Liver (tissue), 8 donors: ENCODE measurements at regions not wholly inside any gene's neighbourhood (a gene's known extent, or its start where the extent isn't known, plus 50 kb on each side); places are given as distances from the start of the nearest gene placed in this dataset.
"Not testable (repeated sequence)": the region's sequence is repeated elsewhere in the genome, so short reads cannot be mapped to it uniquely, and the experiment has no call there.

Experiments used
- DNase-seq: peaks from one replicate; pipeline ENCODE4 v3.0.0-alpha.2; 2017; ENCODE audit warnings: low spot score
- H3K27ac ChIP-seq, 2 donors: one replicate each; pipeline ENCODE4 v1.7.0; 2013; ENCODE audit warnings: inconsistent platforms in 2 of 2, low read length in 2 of 2, control low read depth in 1 of 2, low read depth in 1 of 2, mild to moderate bottlenecking in 1 of 2
- H3K27me3 ChIP-seq, 4 donors: one replicate each; pipeline versions ENCODE4 v1.6.1 to v1.7.0; 2013; ENCODE audit warnings: low read length in 3 of 4, inconsistent platforms in 1 of 4, mild to moderate bottlenecking in 1 of 4, moderate library complexity in 1 of 4; ENCODE audit not compliant: control insufficient read depth in 4 of 4, insufficient read depth in 4 of 4
- H3K36me3 ChIP-seq, 4 donors: one replicate each; pipeline versions ENCODE4 v1.6.1 to v1.7.0; 2013; ENCODE audit warnings: low read length in 3 of 4, mild to moderate bottlenecking in 3 of 4, low read depth in 1 of 4, moderate library complexity in 1 of 4; ENCODE audit not compliant: control insufficient read depth in 4 of 4, insufficient read depth in 3 of 4
- H3K4me1 ChIP-seq, 4 donors: one replicate each; pipeline versions ENCODE4 v1.6.1 to v1.7.0; 2013; ENCODE audit warnings: low read length in 3 of 4, mild to moderate bottlenecking in 3 of 4, moderate library complexity in 1 of 4; ENCODE audit not compliant: control insufficient read depth in 4 of 4, insufficient read depth in 4 of 4
- H3K4me3 ChIP-seq, 3 donors: one replicate each; pipeline versions ENCODE4 v1.6.1 to v1.7.0; 2013; ENCODE audit warnings: low read length in 3 of 3, control low read depth in 1 of 3, low read depth in 1 of 3, mild to moderate bottlenecking in 1 of 3
- H3K9ac ChIP-seq, 2 donors: one replicate each; pipeline ENCODE4 v1.7.0; 2013; ENCODE audit warnings: low read length in 2 of 2, mild to moderate bottlenecking in 2 of 2, moderate library complexity in 2 of 2, control low read depth in 1 of 2, low read depth in 1 of 2
- H3K9me3 ChIP-seq, 4 donors: one replicate each; pipeline versions ENCODE4 v1.6.1 to v1.7.0; 2013; ENCODE audit warnings: low read length in 3 of 4; ENCODE audit not compliant: control insufficient read depth in 4 of 4
- EGR1 ChIP-seq, 2 donors: IDR thresholded peaks; 2 replicates each; pipeline ENCODE4 v1.6.1; 2016 to 2018; ENCODE audit warnings: antibody characterized with exemption in 2 of 2, low read depth in 2 of 2
- FOXA1 ChIP-seq: IDR thresholded peaks from 2 replicates; pipeline ENCODE4 v1.6.1; 2016; ENCODE audit warnings: antibody characterized with exemption
- FOXA2 ChIP-seq: IDR thresholded peaks from 2 replicates; pipeline ENCODE4 v1.6.1; 2016; ENCODE audit warnings: antibody characterized with exemption
- GABPA ChIP-seq, 2 donors: IDR thresholded peaks in 1 of 2; conservative IDR thresholded peaks in 1 of 2; 2 replicates each; pipeline ENCODE4 v1.6.1; 2016; ENCODE audit warnings: antibody characterized with exemption in 2 of 2, mild to moderate bottlenecking in 1 of 2, moderate library complexity in 1 of 2
- HNF4G ChIP-seq: IDR thresholded peaks from 2 replicates; pipeline ENCODE4 v1.6.1; 2016; ENCODE audit warnings: antibody characterized with exemption
- JUND ChIP-seq, 2 donors: IDR thresholded peaks; 2 replicates each; pipeline ENCODE4 v1.6.1; 2016; ENCODE audit warnings: antibody characterized with exemption in 2 of 2
- RAD21 ChIP-seq, 2 donors: IDR thresholded peaks; 2 replicates each; pipeline ENCODE4 v1.6.1; 2016; ENCODE audit warnings: antibody characterized with exemption in 2 of 2, mild to moderate bottlenecking in 2 of 2
- RXRA ChIP-seq, 2 donors: IDR thresholded peaks; 2 replicates each; pipeline ENCODE4 v1.6.1; 2017 to 2018; ENCODE audit warnings: antibody characterized with exemption in 2 of 2, mild to moderate bottlenecking in 1 of 2
- YY1 ChIP-seq: IDR thresholded peaks from 2 replicates; pipeline ENCODE4 v1.6.1; 2016; ENCODE audit warnings: antibody characterized with exemption, mild to moderate bottlenecking
- WGBS: extraction: QIAGEN DNeasy Blood & Tissue Kit; methylation state at CpG from one replicate; pipeline ENCODE4 v1.1.7; 2013; 5-methylcytosine and 5-hydroxymethylcytosine counted together
- TF ChIP-seq, protein P1 (sequence below): IDR thresholded peaks from 2 replicates; pipeline ENCODE4 v1.6.1; 2016; ENCODE audit warnings: antibody characterized with exemption
- TF ChIP-seq, protein P2 (sequence below): IDR thresholded peaks from 2 replicates; pipeline ENCODE4 v1.6.1; 2016; ENCODE audit warnings: antibody characterized with exemption
- TF ChIP-seq, protein P3 (sequence below): fragments of 150-350 bp; IDR thresholded peaks from 2 replicates; pipeline ENCODE4 v1.5.1; 2017; ENCODE audit warnings: improper control_type of control experiment, low read depth, low read length; ENCODE audit not compliant: missing input control
- TF ChIP-seq, protein P4 (sequence below): IDR thresholded peaks from 2 replicates; pipeline ENCODE4 v1.6.1; 2016; ENCODE audit warnings: antibody characterized with exemption
- donor health status: healthy.
- donor health status: healthy.
- donor health status: healthy.
- donor health status: healthy.
- donor health status: healthy.

DNA sequence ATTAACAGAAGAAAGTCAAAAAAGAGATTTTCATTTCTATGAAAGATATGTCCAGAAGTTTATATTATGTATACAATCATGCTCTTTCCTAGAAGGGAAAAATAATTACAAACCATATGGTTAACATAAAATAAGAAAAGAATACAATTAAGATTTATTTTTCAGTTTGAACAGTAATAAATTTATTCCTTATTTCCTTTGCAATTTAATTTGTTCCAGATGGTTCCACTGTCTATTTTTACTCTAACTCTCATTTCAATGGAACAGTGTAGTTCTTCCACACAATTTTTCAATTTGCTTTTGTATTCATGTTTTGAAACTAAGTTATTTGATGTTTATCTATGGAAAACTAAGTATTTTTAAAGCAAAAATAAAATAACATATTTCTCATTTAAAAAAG is 1026.3 kb downstream of the TAF11L14 start:
- TF ChIP-seq, protein P1, sequence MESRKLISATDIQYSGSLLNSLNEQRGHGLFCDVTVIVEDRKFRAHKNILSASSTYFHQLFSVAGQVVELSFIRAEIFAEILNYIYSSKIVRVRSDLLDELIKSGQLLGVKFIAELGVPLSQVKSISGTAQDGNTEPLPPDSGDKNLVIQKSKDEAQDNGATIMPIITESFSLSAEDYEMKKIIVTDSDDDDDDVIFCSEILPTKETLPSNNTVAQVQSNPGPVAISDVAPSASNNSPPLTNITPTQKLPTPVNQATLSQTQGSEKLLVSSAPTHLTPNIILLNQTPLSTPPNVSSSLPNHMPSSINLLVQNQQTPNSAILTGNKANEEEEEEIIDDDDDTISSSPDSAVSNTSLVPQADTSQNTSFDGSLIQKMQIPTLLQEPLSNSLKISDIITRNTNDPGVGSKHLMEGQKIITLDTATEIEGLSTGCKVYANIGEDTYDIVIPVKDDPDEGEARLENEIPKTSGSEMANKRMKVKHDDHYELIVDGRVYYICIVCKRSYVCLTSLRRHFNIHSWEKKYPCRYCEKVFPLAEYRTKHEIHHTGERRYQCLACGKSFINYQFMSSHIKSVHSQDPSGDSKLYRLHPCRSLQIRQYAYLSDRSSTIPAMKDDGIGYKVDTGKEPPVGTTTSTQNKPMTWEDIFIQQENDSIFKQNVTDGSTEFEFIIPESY: no peak
- no peak for TF ChIP-seq GABPA (IDR thresholded peaks at IDR 0.05 in 1 of 2, conservative IDR thresholded peaks at IDR 0.05 in 1 of 2)
- TF ChIP-seq YY1: no peak
- no peak for TF ChIP-seq RAD21 (IDR thresholded peaks at IDR 0.05)
- no peak for DNase-seq
- no peak overlapping the region for H3K4me3 ChIP-seq
- H3K27ac ChIP-seq: no peak overlapping the region
- H3K9me3 ChIP-seq: no peaks in the 10 kb centered on the region
- H3K36me3 ChIP-seq: no peaks in the 10 kb centered on the region
- H3K9ac ChIP-seq: no peak overlapping the region
- H3K4me1 ChIP-seq: no peaks in the 10 kb centered on the region
- peaks cover 0 to 2% (median 0%) of the 10 kb centered on the region in 4 donors for H3K27me3 ChIP-seq

DNA sequence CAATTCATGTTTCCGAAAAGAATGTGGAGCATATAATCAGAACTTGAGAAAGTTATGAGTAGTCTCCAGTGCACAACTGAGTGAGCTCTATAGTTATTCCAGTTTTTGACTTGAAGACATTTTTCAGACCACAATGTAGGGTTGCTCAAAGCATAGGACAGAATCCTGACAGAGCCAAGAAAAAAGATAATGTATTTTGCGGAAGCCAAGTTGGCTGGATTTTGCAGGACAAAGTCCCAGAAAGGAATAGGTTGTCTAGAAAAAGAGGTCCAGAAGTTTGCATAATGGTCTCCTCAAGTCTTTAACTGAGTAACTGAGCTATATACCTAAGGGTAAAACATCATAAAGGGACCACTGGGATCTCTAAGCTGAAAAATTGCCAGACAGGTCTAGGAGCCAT is 1028.0 kb downstream of the TAF11L14 start:
- Histone ChIP-seq H3K27me3 (peaks cover 0 to 2% (median 0%) of the 10 kb centered on the region in 4 donors), H3K27ac (no peak overlapping the region), H3K4me1 (no peaks in the 10 kb centered on the region), H3K36me3 (no peaks in the 10 kb centered on the region), H3K9ac (no peak overlapping the region), H3K9me3 (no peaks in the 10 kb centered on the region), H3K4me3 (no peak overlapping the region)
- TF ChIP-seq RXRA (IDR thresholded peaks at IDR 0.05) (no peak), JUND (IDR thresholded peaks at IDR 0.05) (no peak), FOXA1 (no peak), RAD21 (IDR thresholded peaks at IDR 0.05) (no peak), FOXA2 (no peak), YY1 (no peak), EGR1 (IDR thresholded peaks at IDR 0.05; ENCODE audit: low read depth in 2 of 2) (no peak)
- TF ChIP-seq, protein P2, sequence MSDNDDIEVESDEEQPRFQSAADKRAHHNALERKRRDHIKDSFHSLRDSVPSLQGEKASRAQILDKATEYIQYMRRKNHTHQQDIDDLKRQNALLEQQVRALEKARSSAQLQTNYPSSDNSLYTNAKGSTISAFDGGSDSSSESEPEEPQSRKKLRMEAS: no peak
- WGBS: 93% methylated on average over 2 of the region's 2 CpGs
- no peak for DNase-seq

DNA sequence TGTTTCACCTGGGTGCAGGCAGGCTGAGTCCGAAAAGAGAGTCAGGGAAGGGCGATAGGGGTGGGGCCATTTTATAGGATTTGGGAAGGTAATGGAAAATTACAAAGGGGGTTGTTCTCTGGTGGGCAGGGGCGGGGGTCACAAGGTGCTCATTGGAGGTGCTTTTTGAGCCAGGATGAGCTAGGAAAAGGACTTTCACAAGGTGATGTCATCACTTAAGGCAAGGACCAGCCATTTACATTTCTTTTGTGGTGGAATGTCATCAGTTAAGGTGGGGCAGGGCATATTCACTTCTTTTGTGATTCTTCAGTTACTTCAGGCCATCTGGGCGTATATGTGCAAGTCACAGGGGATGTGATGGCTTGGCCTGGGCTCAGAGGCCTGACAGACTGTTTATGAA is 1040.0 kb downstream of the TAF11L14 start:
- not testable (repeated sequence) for H3K27ac ChIP-seq, H3K36me3 ChIP-seq, DNase-seq, H3K9ac ChIP-seq, H3K4me1 ChIP-seq, H3K4me3 ChIP-seq, H3K9me3 ChIP-seq, H3K27me3 ChIP-seq
- WGBS: 69% methylated on average over 4 of the region's 4 CpGs

DNA sequence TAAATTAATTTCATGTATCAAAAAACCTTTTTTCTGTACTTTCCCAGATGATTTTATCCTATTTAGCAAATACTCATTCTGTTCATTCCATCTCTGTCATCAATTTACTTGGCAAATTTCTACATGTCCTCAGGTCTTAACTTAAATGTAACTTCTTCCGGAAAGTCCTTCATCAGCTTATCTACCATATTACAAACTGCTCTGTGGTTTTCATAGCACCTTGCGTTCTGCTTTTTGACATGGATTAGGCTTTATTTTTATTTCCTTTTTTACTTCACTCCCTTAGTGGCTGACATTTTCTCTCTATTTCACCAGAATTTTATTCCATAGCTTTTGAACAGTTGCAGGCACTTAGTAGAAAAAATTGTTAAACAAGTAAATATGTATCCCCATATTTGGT is 1040.8 kb downstream of the TAF11L14 start:
- no peaks in the 10 kb centered on the region for H3K36me3 ChIP-seq
- H3K27me3 ChIP-seq: no peaks in the 10 kb centered on the region
- no peaks in the 10 kb centered on the region for H3K4me1 ChIP-seq
- no peak for DNase-seq
- 77% methylated on average over 2 of the region's 2 CpGs for WGBS
- peaks cover 0 to 1% (median 0%) of the 10 kb centered on the region in 4 donors for H3K9me3 ChIP-seq
- H3K4me3 ChIP-seq: no peak overlapping the region
- H3K27ac ChIP-seq: no peak overlapping the region
- no peak overlapping the region for H3K9ac ChIP-seq
- TF ChIP-seq, protein P3, sequence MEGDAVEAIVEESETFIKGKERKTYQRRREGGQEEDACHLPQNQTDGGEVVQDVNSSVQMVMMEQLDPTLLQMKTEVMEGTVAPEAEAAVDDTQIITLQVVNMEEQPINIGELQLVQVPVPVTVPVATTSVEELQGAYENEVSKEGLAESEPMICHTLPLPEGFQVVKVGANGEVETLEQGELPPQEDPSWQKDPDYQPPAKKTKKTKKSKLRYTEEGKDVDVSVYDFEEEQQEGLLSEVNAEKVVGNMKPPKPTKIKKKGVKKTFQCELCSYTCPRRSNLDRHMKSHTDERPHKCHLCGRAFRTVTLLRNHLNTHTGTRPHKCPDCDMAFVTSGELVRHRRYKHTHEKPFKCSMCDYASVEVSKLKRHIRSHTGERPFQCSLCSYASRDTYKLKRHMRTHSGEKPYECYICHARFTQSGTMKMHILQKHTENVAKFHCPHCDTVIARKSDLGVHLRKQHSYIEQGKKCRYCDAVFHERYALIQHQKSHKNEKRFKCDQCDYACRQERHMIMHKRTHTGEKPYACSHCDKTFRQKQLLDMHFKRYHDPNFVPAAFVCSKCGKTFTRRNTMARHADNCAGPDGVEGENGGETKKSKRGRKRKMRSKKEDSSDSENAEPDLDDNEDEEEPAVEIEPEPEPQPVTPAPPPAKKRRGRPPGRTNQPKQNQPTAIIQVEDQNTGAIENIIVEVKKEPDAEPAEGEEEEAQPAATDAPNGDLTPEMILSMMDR: no peak
- TF ChIP-seq, protein P1: no peak
- TF ChIP-seq YY1: no peak
- TF ChIP-seq, protein P4, sequence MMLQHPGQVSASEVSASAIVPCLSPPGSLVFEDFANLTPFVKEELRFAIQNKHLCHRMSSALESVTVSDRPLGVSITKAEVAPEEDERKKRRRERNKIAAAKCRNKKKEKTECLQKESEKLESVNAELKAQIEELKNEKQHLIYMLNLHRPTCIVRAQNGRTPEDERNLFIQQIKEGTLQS: no peak
- TF ChIP-seq GABPA (IDR thresholded peaks at IDR 0.05 in 1 of 2, conservative IDR thresholded peaks at IDR 0.05 in 1 of 2): no peak
- TF ChIP-seq RAD21 (IDR thresholded peaks at IDR 0.05): no peak
- no peak for TF ChIP-seq FOXA2
- TF ChIP-seq HNF4G: no peak
- no peak for TF ChIP-seq FOXA1
- no peak for TF ChIP-seq EGR1 (IDR thresholded peaks at IDR 0.05; ENCODE audit: low read depth in 2 of 2)
